Spinal cord (tissue), 9 donors: ENCODE measurements at regions not wholly inside any gene's neighbourhood (a gene's known extent, or its start where the extent isn't known, plus 50 kb on each side); places are given as distances from the start of the nearest gene placed in this dataset.

Experiments
- DNase-seq, 6 donors: peaks; one replicate each; pipeline versions ENCODE4 v3.0.0 to v3.0.0-alpha.2; 2013 to 2015; ENCODE audit warnings: low spot score in 6 of 6, low read depth in 4 of 6
- H3K27ac ChIP-seq: one replicate; pipeline ENCODE4 v1.5.1; 2013; ENCODE audit warnings: low read depth, low read length, control low read depth
- H3K27me3 ChIP-seq: one replicate; pipeline ENCODE4 v1.6.1; 2013; ENCODE audit warnings: low read length; ENCODE audit not compliant: control insufficient read depth, insufficient read depth
- H3K36me3 ChIP-seq: one replicate; pipeline ENCODE4 v1.6.1; 2013; ENCODE audit warnings: low read length; ENCODE audit not compliant: control insufficient read depth, insufficient read depth
- H3K4me1 ChIP-seq: one replicate; pipeline ENCODE4 v1.6.1; 2013; ENCODE audit warnings: low read length; ENCODE audit not compliant: control insufficient read depth, insufficient read depth
- H3K4me3 ChIP-seq: one replicate; pipeline ENCODE4 v1.5.1; 2013; ENCODE audit warnings: low read depth, low read length, control low read depth
- H3K9me3 ChIP-seq: one replicate; pipeline ENCODE4 v1.6.1; 2013; ENCODE audit warnings: low read length; ENCODE audit not compliant: control insufficient read depth, insufficient read depth
- WGBS: methylation state at CpG from one replicate; pipeline ENCODE4 v1.1.5; 2013; ENCODE audit warnings: missing lambda C conversion rate; ENCODE audit not compliant: insufficient coverage; 5-methylcytosine and 5-hydroxymethylcytosine counted together
- donor health status: healthy.

- no peak overlapping the region for H3K27ac ChIP-seq
- 100% methylated on average over 1 of the region's 4 CpGs for WGBS
- no peak overlapping the region for H3K4me3 ChIP-seq
- H3K4me1 ChIP-seq, result no peaks in the 10 kb centered on the region
- no peaks in the 10 kb centered on the region for H3K27me3 ChIP-seq
- no peaks in the 10 kb centered on the region for H3K36me3 ChIP-seq
- no peak for DNase-seq
- H3K9me3 ChIP-seq, result peaks cover 2% of the 10 kb centered on the region
These were observed 121.8 kb upstream of the NLGN1 start for GRCh38 chr3:173275740-173276139.

- Histone ChIP-seq H3K36me3 (no peaks in the 10 kb centered on the region), H3K9me3 (peaks cover 2% of the 10 kb centered on the region), H3K4me1 (no peaks in the 10 kb centered on the region), H3K27me3 (no peaks in the 10 kb centered on the region), H3K4me3 (no peak overlapping the region), H3K27ac (no peak overlapping the region)
- no peak for DNase-seq
- WGBS, result no CpG with 5 or more reads among the region's 5 CpGs
These were observed 123.7 kb upstream of the NLGN1 start for GRCh38 chr3:173273838-173274237.

DNA sequence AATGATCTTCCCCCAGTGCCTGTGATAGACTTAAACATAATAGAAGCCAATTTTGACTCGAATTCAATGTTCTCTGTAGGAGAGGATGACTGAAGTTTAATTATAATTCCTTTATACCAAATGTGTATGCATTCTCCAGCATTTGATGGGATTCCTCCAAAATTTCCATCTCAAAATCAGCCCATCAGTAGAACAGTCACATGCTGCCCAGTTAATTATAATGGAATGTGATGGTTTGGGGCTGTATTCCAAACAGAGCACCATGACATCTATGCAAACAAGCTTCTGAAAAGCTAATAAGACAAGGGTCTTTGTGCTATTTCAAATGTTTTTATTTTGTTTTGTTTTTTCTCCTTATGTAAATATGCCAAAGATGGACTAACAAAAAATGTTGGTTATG lies 127.7 kb upstream of the SPATA16 start:
- Histone ChIP-seq H3K4me3 (no peak overlapping the region), H3K27ac (no peak overlapping the region), H3K27me3 (no peaks in the 10 kb centered on the region), H3K9me3 (no peaks in the 10 kb centered on the region), H3K4me1 (no peaks in the 10 kb centered on the region), H3K36me3 (no peaks in the 10 kb centered on the region)
- no peak for DNase-seq
- no CpG with 5 or more reads among the region's 1 CpG for WGBS

GRCh38 chr3:173267716-173268115 lies 126.7 kb upstream of the SPATA16 start:
- Histone ChIP-seq H3K4me3 (no peak overlapping the region), H3K27me3 (no peaks in the 10 kb centered on the region), H3K27ac (no peak overlapping the region), H3K4me1 (no peaks in the 10 kb centered on the region), H3K36me3 (no peaks in the 10 kb centered on the region), H3K9me3 (no peaks in the 10 kb centered on the region)
- no peak for DNase-seq

- WGBS, result no CpG with 5 or more reads among the region's 3 CpGs
These were observed 125.4 kb upstream of the SPATA16 start for GRCh38 chr3:173266441-173266840.

GRCh38 chr3:173258697-173259096 lies 117.7 kb upstream of the SPATA16 start:
- H3K27me3 ChIP-seq, result no peaks in the 10 kb centered on the region
- DNase-seq, result peak in 1 of 6 donors; percentile 55
- H3K36me3 ChIP-seq, result no peaks in the 10 kb centered on the region
- no peak overlapping the region for H3K27ac ChIP-seq
- no CpG with 5 or more reads among the region's 1 CpG for WGBS
- H3K4me1 ChIP-seq, result no peaks in the 10 kb centered on the region
- H3K9me3 ChIP-seq, result no peaks in the 10 kb centered on the region
- H3K4me3 ChIP-seq, result no peak overlapping the region

More at GRCh38 chr3:173266441-173266840, 125.4 kb upstream of the SPATA16 start:
- H3K27me3 ChIP-seq, result no peaks in the 10 kb centered on the region
- H3K27ac ChIP-seq, result no peak overlapping the region
- DNase-seq, result no peak
- H3K4me3 ChIP-seq, result no peak overlapping the region
- no peaks in the 10 kb centered on the region for H3K36me3 ChIP-seq
- H3K9me3 ChIP-seq, result no peaks in the 10 kb centered on the region
- no peaks in the 10 kb centered on the region for H3K4me1 ChIP-seq

GRCh38 chr3:173257797-173258196 lies 116.8 kb upstream of the SPATA16 start:
- Histone ChIP-seq H3K9me3 (no peaks in the 10 kb centered on the region), H3K4me3 (no peak overlapping the region), H3K27me3 (no peaks in the 10 kb centered on the region), H3K4me1 (no peaks in the 10 kb centered on the region), H3K27ac (no peak overlapping the region), H3K36me3 (no peaks in the 10 kb centered on the region)
- WGBS, result 98% methylated on average over 4 of the region's 4 CpGs
- no peak for DNase-seq

- H3K27me3 ChIP-seq, result no peaks in the 10 kb centered on the region
- WGBS, result no CpG with 5 or more reads among the region's 5 CpGs
- DNase-seq, result no peak
- no peaks in the 10 kb centered on the region for H3K9me3 ChIP-seq
- no peaks in the 10 kb centered on the region for H3K4me1 ChIP-seq
- H3K4me3 ChIP-seq, result no peak overlapping the region
- H3K36me3 ChIP-seq, result no peaks in the 10 kb centered on the region
- no peak overlapping the region for H3K27ac ChIP-seq
These were observed 114.5 kb upstream of the SPATA16 start for GRCh38 chr3:173255555-173255954.

DNA sequence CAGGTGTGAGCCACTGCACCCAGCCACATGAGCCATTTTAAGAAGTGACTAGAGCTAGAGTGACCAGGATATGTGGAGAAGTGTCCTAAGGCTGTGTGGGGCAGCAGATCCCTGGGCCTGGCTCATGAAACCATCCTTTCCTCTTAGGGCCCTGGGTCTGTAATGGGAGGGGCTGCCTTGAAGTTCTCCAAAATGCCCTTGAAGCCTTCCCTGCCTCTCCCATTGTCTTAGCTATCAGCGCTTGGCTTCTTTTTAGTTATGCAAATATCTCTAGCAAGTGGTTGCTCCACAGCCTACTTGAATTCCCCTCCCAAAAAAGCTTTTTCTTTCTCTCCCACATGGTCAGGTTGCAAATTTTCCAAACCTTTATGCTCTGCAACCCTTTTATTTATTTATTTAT lies 112.4 kb upstream of the SPATA16 start:
- DNase-seq, result no peak
- H3K36me3 ChIP-seq, result no peaks in the 10 kb centered on the region
- no peak overlapping the region for H3K27ac ChIP-seq
- H3K27me3 ChIP-seq, result no peaks in the 10 kb centered on the region
- no peak overlapping the region for H3K4me3 ChIP-seq
- no peaks in the 10 kb centered on the region for H3K4me1 ChIP-seq
- 100% methylated on average over 1 of the region's 1 CpG for WGBS
- no peaks in the 10 kb centered on the region for H3K9me3 ChIP-seq

DNA sequence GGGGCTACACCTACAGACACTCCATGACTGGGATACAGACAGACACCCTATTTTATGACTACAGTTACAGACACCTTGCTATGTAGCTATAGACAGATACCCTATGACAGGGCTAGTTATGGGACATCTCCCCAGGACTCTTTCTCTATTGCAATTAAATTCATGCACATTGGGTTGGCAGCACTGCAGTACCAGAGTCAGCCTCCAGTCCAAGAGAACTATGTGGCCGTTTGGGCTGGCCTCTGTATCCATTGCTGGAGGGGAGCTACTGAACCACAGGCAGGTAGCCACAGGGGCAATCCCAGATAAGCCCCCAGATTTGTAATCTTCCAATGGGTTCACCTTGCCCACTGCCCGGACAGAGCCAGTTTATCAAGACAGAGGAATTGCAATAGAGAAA lies 108.4 kb upstream of the SPATA16 start:
- no peak for DNase-seq
- Histone ChIP-seq H3K4me3 (no peak overlapping the region), H3K9me3 (no peaks in the 10 kb centered on the region), H3K27ac (no peak overlapping the region), H3K4me1 (no peaks in the 10 kb centered on the region), H3K36me3 (no peaks in the 10 kb centered on the region), H3K27me3 (no peaks in the 10 kb centered on the region)
- 80% methylated on average over 1 of the region's 2 CpGs for WGBS
